ENCODE measurements at regions not wholly inside any gene's neighbourhood (a gene's known extent, or its start where the extent isn't known, plus 50 kb on each side); places are given as distances from the start of the nearest gene placed in this dataset.
A peak's percentile ranks its signal among the peaks of the same experiment; 100 is the strongest.

GRCh38 chr15:36458411-36458810, 121.0 kb upstream of the CDIN1 start:
- DNase-seq (ENCODE audit: low read depth, low spot score), result no peak
- no peak overlapping the region for H3K27ac ChIP-seq

GRCh38 chr15:36465304-36465703, 114.1 kb upstream of the CDIN1 start:
- DNase-seq (ENCODE audit: low read depth, low spot score), result no peak
- H3K27ac ChIP-seq, result no peak overlapping the region

GRCh38 chr15:36468746-36469145, 110.7 kb upstream of the CDIN1 start:
- H3K27ac ChIP-seq, result peak overlapping the region; percentile 36
- peak; percentile 64 for DNase-seq (ENCODE audit: low read depth, low spot score)

- peak overlapping the region; percentile 36 for H3K27ac ChIP-seq
- no peak for DNase-seq (ENCODE audit: low read depth, low spot score)
Observed at GRCh38 chr15:36469311-36469966, 110.0 kb upstream of the CDIN1 start.

- no peak overlapping the region for H3K27ac ChIP-seq
- DNase-seq (ENCODE audit: low read depth, low spot score), result no peak
Observed at GRCh38 chr15:36472672-36473071, 106.8 kb upstream of the CDIN1 start.

- H3K27ac ChIP-seq, result no peak overlapping the region
- DNase-seq (ENCODE audit: low read depth, low spot score), result no peak
Observed at GRCh38 chr15:36478561-36478960, 100.9 kb upstream of the CDIN1 start.

- no peak for DNase-seq (ENCODE audit: low read depth, low spot score)
- no peak overlapping the region for H3K27ac ChIP-seq
Observed at GRCh38 chr15:36479200-36479896, 100.1 kb upstream of the CDIN1 start.

- no peak for DNase-seq (ENCODE audit: low read depth, low spot score)
- H3K27ac ChIP-seq, result no peak overlapping the region
Observed at GRCh38 chr15:36481156-36481555, 98.3 kb upstream of the CDIN1 start.

GRCh38 chr15:36483409-36483808, 96.0 kb upstream of the CDIN1 start:
- no peak overlapping the region for H3K27ac ChIP-seq
- no peak for DNase-seq (ENCODE audit: low read depth, low spot score)

- no peak overlapping the region for H3K27ac ChIP-seq
- DNase-seq (ENCODE audit: low read depth, low spot score), result peak; percentile 6
Observed at GRCh38 chr15:36484038-36484778, 95.2 kb upstream of the CDIN1 start.

GRCh38 chr15:36491912-36492311, 87.5 kb upstream of the CDIN1 start:
- no peak for DNase-seq (ENCODE audit: low read depth, low spot score)
- H3K27ac ChIP-seq, result no peak overlapping the region

- no peak for DNase-seq (ENCODE audit: low read depth, low spot score)
- H3K27ac ChIP-seq, result no peak overlapping the region
Observed at GRCh38 chr15:36495456-36495991, 83.9 kb upstream of the CDIN1 start.

- no peak overlapping the region for H3K27ac ChIP-seq
- no peak for DNase-seq (ENCODE audit: low read depth, low spot score)
Observed at GRCh38 chr15:36497901-36498300, 81.5 kb upstream of the CDIN1 start.

- no peak overlapping the region for H3K27ac ChIP-seq
- no peak for DNase-seq (ENCODE audit: low read depth, low spot score)
Observed at GRCh38 chr15:36498401-36498800, 81.0 kb upstream of the CDIN1 start.

- no peak overlapping the region for H3K27ac ChIP-seq
- DNase-seq (ENCODE audit: low read depth, low spot score), result no peak
Observed at GRCh38 chr15:36498916-36499315, 80.5 kb upstream of the CDIN1 start.

GRCh38 chr15:36499412-36500389, 79.7 kb upstream of the CDIN1 start:
- no peak for DNase-seq (ENCODE audit: low read depth, low spot score)
- no peak overlapping the region for H3K27ac ChIP-seq

GRCh38 chr15:36501063-36501678, 78.3 kb upstream of the CDIN1 start:
- H3K27ac ChIP-seq, result no peak overlapping the region
- peak; percentile 8 for DNase-seq (ENCODE audit: low read depth, low spot score)

GRCh38 chr15:36502509-36502908, 76.9 kb upstream of the CDIN1 start:
- no peak overlapping the region for H3K27ac ChIP-seq
- no peak for DNase-seq (ENCODE audit: low read depth, low spot score)

- DNase-seq (ENCODE audit: low read depth, low spot score), result no peak
- no peak overlapping the region for H3K27ac ChIP-seq
Observed at GRCh38 chr15:36506733-36507356, 72.6 kb upstream of the CDIN1 start.

Data from epithelial cell of prostate (primary cell).